ENCODE measurements at regions not wholly inside any gene's neighbourhood (a gene's known extent, or its start where the extent isn't known, plus 50 kb on each side); places are given as distances from the start of the nearest gene placed in this dataset.

DNA sequence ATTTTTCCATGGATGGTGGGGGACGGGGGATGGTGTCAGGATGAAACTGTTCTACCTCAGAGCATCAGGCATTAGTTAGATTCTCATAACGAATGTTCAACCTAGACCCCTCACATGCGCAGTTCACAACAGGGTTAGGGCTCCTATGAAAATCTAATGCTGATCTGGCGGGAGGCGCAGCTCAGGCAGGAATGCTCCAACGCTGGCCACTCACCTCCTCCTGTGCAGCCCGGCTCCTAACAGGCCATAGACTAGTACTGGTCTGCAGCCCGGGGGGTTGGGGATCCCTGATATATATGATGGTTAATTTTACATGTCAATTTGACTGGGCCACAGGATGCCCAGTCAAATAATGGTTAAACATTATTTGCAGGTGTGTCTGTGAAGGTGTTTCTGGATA lies 199.0 kb upstream of the NR4A3 start:
- Histone ChIP-seq H3K9me3 (ENCODE audit: low read depth) (no peaks in the 10 kb centered on the region), H3K9ac (no peak overlapping the region), H3K4me1 (ENCODE audit: insufficient read depth) (no peaks in the 10 kb centered on the region), H3K4me2 (ENCODE audit: unreplicated experiment) (no peak overlapping the region), H3K9me2 (ENCODE audit: insufficient read depth) (no peaks in the 10 kb centered on the region), H4K20me1 (ENCODE audit: insufficient read depth) (no peaks in the 10 kb centered on the region), H3F3A (ENCODE audit: insufficient read depth) (no peaks in the 10 kb centered on the region), H3K4me3 (no peak overlapping the region), H3K27ac (no peak overlapping the region), H2AFZ (no peak overlapping the region), H3K36me3 (ENCODE audit: low read depth) (no peaks in the 10 kb centered on the region), H3K79me2 (ENCODE audit: insufficient read depth) (no peaks in the 10 kb centered on the region), H3K27me3 (replicated peaks; ENCODE audit: insufficient read depth) (no peaks in the 10 kb centered on the region)
- in situ Hi-C loops (cut with MboI), result no loop called here
- 64 to 72% methylated on average over 8 of the region's 8 CpGs for WGBS, 2 experiments (ENCODE audit: low coverage in 1 of 2, low lambda C conversion rate in 2 of 2, missing lambda C conversion rate in 2 of 2)
- TF ChIP-seq EZH2phosphoT487 (IDR thresholded peaks at IDR 0.05; ENCODE audit: insufficient read depth, low read depth), result no peak
- TF ChIP-seq EZH2 (IDR thresholded peaks at IDR 0.05; ENCODE audit: insufficient read depth, poor library complexity, severe bottlenecking), result no peak
- DNase-seq, result no peak

GRCh38 chr9:99623780-99624364 lies 197.8 kb upstream of the NR4A3 start:
- Histone ChIP-seq H3K4me1 (ENCODE audit: insufficient read depth) (no peaks in the 10 kb centered on the region), H3K9me2 (ENCODE audit: insufficient read depth) (0 out of 2 replicates have a peak, but pooled peaks cover 7% of the 10 kb centered on the region), H3K36me3 (ENCODE audit: low read depth) (no peaks in the 10 kb centered on the region), H3K27me3 (replicated peaks; ENCODE audit: insufficient read depth) (no peaks in the 10 kb centered on the region), H3K27ac (no peak overlapping the region), H3K4me3 (no peak overlapping the region), H3K9ac (no peak overlapping the region), H3K79me2 (ENCODE audit: insufficient read depth) (no peaks in the 10 kb centered on the region), H3F3A (ENCODE audit: insufficient read depth) (no peaks in the 10 kb centered on the region), H3K9me3 (ENCODE audit: low read depth) (no peaks in the 10 kb centered on the region), H3K4me2 (ENCODE audit: unreplicated experiment) (no peak overlapping the region), H4K20me1 (ENCODE audit: insufficient read depth) (no peaks in the 10 kb centered on the region), H2AFZ (no peak overlapping the region)
- no peak for TF ChIP-seq EZH2phosphoT487 (IDR thresholded peaks at IDR 0.05; ENCODE audit: insufficient read depth, low read depth)
- TF ChIP-seq EZH2 (IDR thresholded peaks at IDR 0.05; ENCODE audit: insufficient read depth, poor library complexity, severe bottlenecking), result no peak
- in situ Hi-C loops (cut with MboI), result no loop called here
- no peak for DNase-seq
- WGBS, 2 experiments (ENCODE audit: low coverage in 1 of 2, low lambda C conversion rate in 2 of 2, missing lambda C conversion rate in 2 of 2), result 64 to 73% methylated on average over 3 of the region's 3 CpGs

DNA sequence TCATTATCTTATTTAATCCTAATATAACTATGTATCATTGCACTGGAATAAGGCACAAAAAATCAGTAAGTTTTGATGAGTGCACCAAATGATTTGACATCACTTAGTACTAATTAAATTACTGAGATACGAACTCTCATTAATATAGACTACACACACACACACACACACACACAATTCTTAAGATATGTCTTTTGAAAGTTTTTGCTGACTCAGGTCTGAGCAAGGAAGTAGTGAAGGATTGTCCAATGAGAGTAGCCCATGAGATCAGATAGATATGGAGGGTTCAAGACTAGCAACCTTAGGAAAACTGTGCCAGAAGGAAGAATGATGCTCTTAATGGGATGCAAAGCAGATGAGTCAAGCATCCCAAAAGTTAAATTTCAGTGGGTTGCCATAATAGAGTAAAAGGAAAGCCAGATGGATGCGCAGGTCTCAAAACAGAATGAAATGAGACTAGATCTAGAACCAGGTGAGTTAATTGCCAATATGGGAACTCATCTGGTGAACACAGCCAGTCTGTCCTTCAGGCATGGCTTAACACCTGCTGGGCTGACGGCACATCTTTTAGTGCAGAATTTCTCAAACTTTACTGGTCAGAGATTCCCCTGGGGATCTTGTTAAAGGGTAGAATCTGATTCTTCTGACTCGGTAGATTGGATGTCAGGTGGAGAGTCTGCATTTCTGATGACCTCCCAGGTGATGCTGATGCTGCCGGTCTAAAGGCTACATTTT lies 197.0 kb upstream of the NR4A3 start:
- in situ Hi-C loops (cut with MboI), result no loop called here
- no peaks in the 10 kb centered on the region for H3K9me3 ChIP-seq (ENCODE audit: low read depth)
- no peaks in the 10 kb centered on the region for H3K27me3 ChIP-seq (replicated peaks; ENCODE audit: insufficient read depth)
- H3K4me1 ChIP-seq (ENCODE audit: insufficient read depth), result no peaks in the 10 kb centered on the region
- 88 to 90% methylated on average over 5 of the region's 5 CpGs for WGBS, 2 experiments (ENCODE audit: low coverage in 1 of 2, low lambda C conversion rate in 2 of 2, missing lambda C conversion rate in 2 of 2)
- DNase-seq, result no peak
- H3K36me3 ChIP-seq (ENCODE audit: low read depth), result no peaks in the 10 kb centered on the region
- H3K79me2 ChIP-seq (ENCODE audit: insufficient read depth), result no peaks in the 10 kb centered on the region
- H4K20me1 ChIP-seq (ENCODE audit: insufficient read depth), result no peaks in the 10 kb centered on the region
- no peak overlapping the region for H2AFZ ChIP-seq
- H3K9ac ChIP-seq, result no peak overlapping the region
- H3F3A ChIP-seq (ENCODE audit: insufficient read depth), result no peaks in the 10 kb centered on the region
- no peak for TF ChIP-seq EZH2 (IDR thresholded peaks at IDR 0.05; ENCODE audit: insufficient read depth, poor library complexity, severe bottlenecking)
- no peak for TF ChIP-seq EZH2phosphoT487 (IDR thresholded peaks at IDR 0.05; ENCODE audit: insufficient read depth, low read depth)
- no peak overlapping the region for H3K4me3 ChIP-seq
- no peak overlapping the region for H3K4me2 ChIP-seq (ENCODE audit: unreplicated experiment)
- H3K9me2 ChIP-seq (ENCODE audit: insufficient read depth), result 0 out of 2 replicates have a peak, but pooled peaks cover 7% of the 10 kb centered on the region
- no peak overlapping the region for H3K27ac ChIP-seq

DNA sequence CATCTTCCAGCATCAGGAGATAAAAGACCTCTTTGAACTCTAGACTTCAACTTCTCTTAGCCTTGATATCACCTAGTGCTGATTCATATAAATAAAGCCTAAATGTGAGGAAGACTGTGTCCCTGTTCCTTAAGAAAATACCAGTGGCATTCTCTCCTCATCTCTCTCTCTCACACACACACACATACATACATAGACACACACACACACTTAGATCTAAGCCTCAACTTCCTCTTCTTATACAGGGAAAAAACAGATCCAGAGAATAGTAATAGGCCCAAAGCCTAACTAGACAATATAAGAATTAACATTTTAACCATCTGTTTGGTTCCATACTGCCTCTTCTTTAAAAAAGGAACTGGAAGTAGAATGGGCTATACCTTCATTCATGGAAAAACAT lies 195.3 kb upstream of the NR4A3 start:
- no peak for DNase-seq
- Histone ChIP-seq H3K9ac (no peak overlapping the region), H3K36me3 (ENCODE audit: low read depth) (no peaks in the 10 kb centered on the region), H3F3A (ENCODE audit: insufficient read depth) (no peaks in the 10 kb centered on the region), H3K4me3 (no peak overlapping the region), H3K27me3 (replicated peaks; ENCODE audit: insufficient read depth) (no peaks in the 10 kb centered on the region), H3K9me2 (ENCODE audit: insufficient read depth) (0 out of 2 replicates have a peak, but pooled peaks cover 7% of the 10 kb centered on the region), H2AFZ (no peak overlapping the region), H3K79me2 (ENCODE audit: insufficient read depth) (no peaks in the 10 kb centered on the region), H3K4me1 (ENCODE audit: insufficient read depth) (no peaks in the 10 kb centered on the region), H3K9me3 (ENCODE audit: low read depth) (no peaks in the 10 kb centered on the region), H4K20me1 (ENCODE audit: insufficient read depth) (no peaks in the 10 kb centered on the region), H3K4me2 (ENCODE audit: unreplicated experiment) (no peak overlapping the region), H3K27ac (no peak overlapping the region)
- in situ Hi-C loops (cut with MboI), result no loop called here
- TF ChIP-seq EZH2 (IDR thresholded peaks at IDR 0.05; ENCODE audit: insufficient read depth, poor library complexity, severe bottlenecking), result no peak
- no peak for TF ChIP-seq EZH2phosphoT487 (IDR thresholded peaks at IDR 0.05; ENCODE audit: insufficient read depth, low read depth)
